ENCODE measurements at regions not wholly inside any gene's neighbourhood (a gene's known extent, or its start where the extent isn't known, plus 50 kb on each side); places are given as distances from the start of the nearest gene placed in this dataset.

DNA sequence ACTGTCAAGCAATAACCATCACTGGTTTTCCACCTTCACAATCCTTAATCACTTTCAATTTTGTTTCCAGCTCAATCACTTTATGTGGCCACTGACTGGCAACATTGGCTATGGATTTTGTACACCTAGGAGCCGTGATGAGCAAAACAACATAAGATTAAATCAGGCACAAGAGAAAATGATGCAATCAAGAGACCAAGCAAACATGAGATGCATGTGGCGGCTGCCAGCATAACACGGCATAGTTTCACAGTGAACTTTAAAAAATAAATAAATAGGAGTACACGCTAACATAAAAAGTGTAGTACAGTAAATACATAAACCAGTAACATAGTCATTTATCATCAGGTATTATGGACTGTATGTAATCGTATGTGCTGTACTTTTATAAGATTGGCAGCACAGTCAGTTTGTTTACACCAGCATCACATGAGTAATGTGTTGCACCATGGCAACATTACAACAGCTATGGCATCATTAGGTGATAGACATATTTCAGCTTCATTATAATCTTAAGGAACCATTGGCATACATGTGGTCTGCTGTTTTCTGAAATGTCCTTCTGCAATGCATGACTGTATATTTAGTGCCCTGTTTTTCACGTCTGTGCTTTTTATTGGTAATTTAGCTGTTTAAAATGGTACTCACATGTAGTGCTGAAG is 83.3 kb upstream of the PRDM11 start:
- no peak for DNase-seq (ENCODE audit: low spot score)

- no peak for DNase-seq (ENCODE audit: low spot score)
These were observed 82.8 kb upstream of the PRDM11 start for GRCh38 chr11:45063669-45064068.

- no peak for DNase-seq (ENCODE audit: low spot score)
These were observed 78.5 kb upstream of the PRDM11 start for GRCh38 chr11:45067966-45068365.

DNA sequence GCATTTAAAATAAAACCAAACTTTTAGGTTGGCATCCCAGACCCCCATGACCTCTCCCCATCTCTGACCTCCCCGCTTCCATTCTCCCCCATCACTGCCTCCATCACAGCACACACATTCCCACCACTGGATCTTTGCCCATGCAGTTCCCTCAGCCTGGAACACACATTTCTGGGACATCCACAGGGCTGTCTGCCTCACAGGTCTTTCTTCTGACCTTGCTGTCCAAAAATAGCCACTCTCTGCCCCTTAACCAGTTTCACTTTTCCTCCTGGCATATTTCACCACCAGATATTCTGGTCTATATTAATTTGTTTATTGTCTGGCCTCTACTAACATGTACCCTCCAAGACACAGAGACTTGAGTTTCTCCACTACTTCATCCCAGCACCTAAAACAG is 75.2 kb upstream of the PRDM11 start:
- DNase-seq (ENCODE audit: low spot score), result no peak

DNA sequence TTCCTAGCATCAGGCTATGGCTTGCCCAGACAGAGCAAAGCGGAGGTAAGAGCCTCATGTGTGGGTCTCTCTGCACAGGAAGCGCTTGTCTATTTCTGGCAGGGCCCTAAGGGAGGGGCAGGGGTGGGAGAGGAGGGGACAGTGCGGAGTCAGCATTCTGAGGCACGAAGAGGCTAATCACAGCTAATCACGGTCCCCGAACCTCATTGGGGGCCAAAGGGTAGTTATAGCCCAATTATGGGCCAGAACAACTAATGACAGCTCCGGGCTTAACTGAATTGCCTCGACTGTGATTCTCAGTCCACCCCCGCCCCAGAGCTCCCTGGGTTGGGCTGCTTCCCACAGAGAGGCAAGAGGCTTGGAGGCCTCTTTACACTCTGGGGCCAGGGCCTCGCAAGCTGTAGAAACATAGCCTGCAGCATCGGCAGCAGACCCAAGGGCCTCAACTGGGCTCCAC is 72.7 kb upstream of the PRDM11 start:
- peak; percentile 55 for DNase-seq (ENCODE audit: low spot score)

DNA sequence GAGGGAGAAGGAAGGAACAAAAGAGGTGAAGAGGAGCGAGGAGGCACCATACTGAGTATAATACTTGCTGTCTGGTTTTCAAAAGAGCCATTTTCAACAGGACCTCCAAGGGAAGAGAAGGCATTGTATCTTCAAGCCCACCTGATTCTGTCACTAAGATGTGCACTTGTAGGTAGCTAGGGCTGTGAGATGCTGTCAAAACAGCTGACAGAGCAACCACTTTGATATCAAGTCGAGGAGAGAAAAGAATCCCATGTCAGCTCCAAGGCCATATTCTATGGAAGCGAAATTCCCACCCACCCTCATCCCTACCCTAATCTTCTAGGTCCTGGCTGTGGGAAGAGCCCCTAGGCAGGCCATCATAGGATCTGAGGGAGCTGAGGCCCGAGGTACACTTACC is 70.9 kb upstream of the PRDM11 start:
- no peak for DNase-seq (ENCODE audit: low spot score)

GRCh38 chr11:45075952-45076351 is 70.5 kb upstream of the PRDM11 start:
- no peak for DNase-seq (ENCODE audit: low spot score)

- no peak for DNase-seq (ENCODE audit: low spot score)
These were observed 69.7 kb upstream of the PRDM11 start for GRCh38 chr11:45076761-45077160.

DNA sequence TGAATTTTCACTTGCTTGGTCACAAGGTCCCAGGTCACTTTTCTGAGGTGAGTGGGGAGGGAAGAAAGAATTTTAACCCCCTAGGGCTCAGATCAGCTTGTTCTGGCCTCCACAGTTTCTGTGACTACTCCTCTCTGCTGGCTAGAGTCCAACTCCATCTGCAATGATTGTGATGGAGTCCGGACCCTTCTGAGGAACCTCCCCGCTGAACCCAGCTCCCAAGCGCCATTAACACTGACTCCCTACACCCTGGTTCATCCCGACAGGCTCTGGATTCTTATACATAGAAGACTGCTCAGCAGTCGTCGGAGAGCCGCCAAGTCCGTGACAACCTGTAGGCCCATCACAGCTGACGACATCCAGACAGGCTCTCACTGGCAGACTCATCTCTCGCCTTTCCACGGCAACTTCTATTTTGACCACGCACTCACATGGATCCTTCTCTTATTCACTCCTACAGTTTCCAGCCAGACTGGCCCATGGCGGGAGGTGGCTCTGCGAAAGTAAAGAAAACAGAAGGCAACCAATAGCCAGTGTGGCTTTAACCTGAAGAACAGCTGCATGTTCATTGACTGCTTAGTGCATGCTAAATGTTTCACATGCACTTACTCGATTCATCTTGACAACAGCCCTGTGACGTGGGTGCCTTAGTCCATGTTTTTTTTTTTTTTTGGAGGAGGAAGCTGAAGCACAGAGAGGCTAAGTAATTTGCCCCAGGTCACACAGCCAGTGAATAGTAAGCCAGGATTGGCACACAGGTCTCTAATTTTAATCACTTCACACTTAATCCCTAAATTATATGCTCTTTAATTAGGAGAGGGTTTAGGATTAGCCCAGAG is 68.0 kb upstream of the PRDM11 start:
- DNase-seq (ENCODE audit: low spot score), result no peak

DNA sequence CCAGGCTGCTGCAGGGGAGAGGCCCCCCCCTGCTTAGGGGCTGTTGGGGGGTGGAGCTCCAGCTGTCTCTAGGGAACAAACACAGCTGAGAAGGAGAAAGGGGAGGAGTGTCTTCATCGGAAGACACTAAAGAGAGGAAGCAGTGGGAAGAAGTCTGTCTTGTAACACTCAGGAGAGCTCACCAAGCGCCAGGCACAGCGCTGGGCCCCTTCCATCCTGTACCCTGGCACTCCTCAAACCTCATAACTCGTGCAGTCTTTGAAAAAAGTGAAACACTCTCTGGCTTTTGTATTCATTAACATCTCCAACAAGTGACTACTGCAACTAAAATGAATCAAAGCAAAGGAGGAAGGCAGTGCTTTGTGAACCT is 67.4 kb upstream of the PRDM11 start:
- peak; percentile 60 for DNase-seq (ENCODE audit: low spot score)

GRCh38 chr11:45079567-45079942 is 66.9 kb upstream of the PRDM11 start:
- no peak for DNase-seq (ENCODE audit: low spot score)

DNA sequence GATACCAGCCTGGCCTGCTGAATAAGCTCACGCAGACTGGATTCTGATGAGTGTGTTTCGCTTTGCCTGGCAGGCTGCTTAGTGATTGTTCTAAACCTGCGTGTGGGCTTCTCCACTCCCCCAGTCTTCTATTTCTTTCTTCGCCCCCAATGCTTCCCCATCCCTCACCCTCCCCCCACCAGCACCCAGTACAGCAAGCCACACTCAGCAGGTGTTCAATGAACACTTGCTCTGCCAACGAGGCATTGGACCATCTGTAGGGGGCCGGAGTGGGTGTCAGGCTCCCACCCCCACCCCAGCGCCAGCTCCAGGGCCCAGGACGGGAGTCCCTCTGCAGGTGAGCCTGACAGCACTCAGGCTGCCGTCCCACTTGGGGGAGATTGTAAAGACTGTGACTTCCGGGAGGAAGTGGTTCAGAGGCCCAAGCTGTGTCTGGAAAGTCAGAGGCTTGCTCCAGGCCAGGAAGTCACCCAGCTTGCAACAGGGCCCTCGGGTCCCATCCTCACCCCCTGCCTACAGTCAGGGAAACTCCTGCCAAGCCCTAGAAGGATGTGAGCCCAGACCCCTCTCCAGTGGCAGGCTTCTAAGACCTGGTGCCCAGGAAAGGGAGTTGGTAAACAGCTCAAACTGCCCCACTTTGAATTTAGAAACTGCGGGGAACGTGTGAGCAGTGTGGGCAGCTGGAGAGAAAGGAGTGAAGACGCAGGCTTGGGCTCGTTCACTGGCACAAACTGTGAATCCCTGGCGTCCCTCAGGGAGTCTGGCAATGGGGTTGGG is 66.3 kb upstream of the PRDM11 start:
- peak; percentile 51 for DNase-seq (ENCODE audit: low spot score)

- peak; percentile 58 for DNase-seq (ENCODE audit: low spot score)
These were observed 63.5 kb upstream of the PRDM11 start for GRCh38 chr11:45082744-45083543.

GRCh38 chr11:45083544-45084087 is 62.8 kb upstream of the PRDM11 start:
- no peak for DNase-seq (ENCODE audit: low spot score)

GRCh38 chr11:45085646-45086501 is 60.6 kb upstream of the PRDM11 start:
- no peak for DNase-seq (ENCODE audit: low spot score)

GRCh38 chr11:45086526-45086925 is 59.9 kb upstream of the PRDM11 start:
- DNase-seq (ENCODE audit: low spot score), result no peak

GRCh38 chr11:45087086-45087899 is 59.1 kb upstream of the PRDM11 start:
- DNase-seq (ENCODE audit: low spot score), result no peak

DNA sequence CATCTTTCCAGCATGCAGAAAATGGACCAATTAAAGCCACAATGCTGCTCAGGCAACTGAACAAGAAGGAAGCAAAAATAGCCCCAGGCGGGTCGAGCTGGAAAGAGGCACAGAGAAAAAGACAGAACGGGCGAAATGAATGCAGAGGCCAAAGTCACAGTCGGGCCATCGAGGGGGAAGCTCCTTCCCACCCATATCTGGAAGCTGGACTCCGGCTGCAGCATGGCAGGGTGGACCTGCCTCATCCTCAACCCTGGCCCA is 58.6 kb upstream of the PRDM11 start:
- DNase-seq (ENCODE audit: low spot score), result no peak

GRCh38 chr11:45089251-45089650 is 57.2 kb upstream of the PRDM11 start:
- DNase-seq (ENCODE audit: low spot score), result peak; percentile 31

Measured in pons (tissue), 1 donor.